IPS-18a (cell line): ENCODE measurements at regions not wholly inside any gene's neighbourhood (a gene's known extent, or its start where the extent isn't known, plus 50 kb on each side); places are given as distances from the start of the nearest gene placed in this dataset.

ENCODE experiments used
- H3K27ac ChIP-seq: one replicate; pipeline ENCODE4 v1.5.1; 2013; ENCODE audit warnings: low read length
- H3K27me3 ChIP-seq: one replicate; pipeline ENCODE4 v1.6.1; 2013; ENCODE audit warnings: mild to moderate bottlenecking, low read length; ENCODE audit not compliant: control insufficient read depth, insufficient read depth
- H3K36me3 ChIP-seq: one replicate; pipeline ENCODE4 v1.6.1; 2013; ENCODE audit warnings: low read depth, low read length; ENCODE audit not compliant: control insufficient read depth
- H3K4me1 ChIP-seq: one replicate; pipeline ENCODE4 v1.6.1; 2013; ENCODE audit warnings: low read depth, low read length; ENCODE audit not compliant: control insufficient read depth
- H3K4me3 ChIP-seq: one replicate; pipeline ENCODE4 v1.5.1; 2013; ENCODE audit warnings: low read length
- H3K9ac ChIP-seq: one replicate; pipeline ENCODE4 v1.6.1; 2013; ENCODE audit warnings: mild to moderate bottlenecking, low read length, moderate library complexity
- H3K9me3 ChIP-seq: one replicate; pipeline ENCODE4 v1.6.1; 2013; ENCODE audit warnings: low read depth, low read length; ENCODE audit not compliant: control insufficient read depth

DNA sequence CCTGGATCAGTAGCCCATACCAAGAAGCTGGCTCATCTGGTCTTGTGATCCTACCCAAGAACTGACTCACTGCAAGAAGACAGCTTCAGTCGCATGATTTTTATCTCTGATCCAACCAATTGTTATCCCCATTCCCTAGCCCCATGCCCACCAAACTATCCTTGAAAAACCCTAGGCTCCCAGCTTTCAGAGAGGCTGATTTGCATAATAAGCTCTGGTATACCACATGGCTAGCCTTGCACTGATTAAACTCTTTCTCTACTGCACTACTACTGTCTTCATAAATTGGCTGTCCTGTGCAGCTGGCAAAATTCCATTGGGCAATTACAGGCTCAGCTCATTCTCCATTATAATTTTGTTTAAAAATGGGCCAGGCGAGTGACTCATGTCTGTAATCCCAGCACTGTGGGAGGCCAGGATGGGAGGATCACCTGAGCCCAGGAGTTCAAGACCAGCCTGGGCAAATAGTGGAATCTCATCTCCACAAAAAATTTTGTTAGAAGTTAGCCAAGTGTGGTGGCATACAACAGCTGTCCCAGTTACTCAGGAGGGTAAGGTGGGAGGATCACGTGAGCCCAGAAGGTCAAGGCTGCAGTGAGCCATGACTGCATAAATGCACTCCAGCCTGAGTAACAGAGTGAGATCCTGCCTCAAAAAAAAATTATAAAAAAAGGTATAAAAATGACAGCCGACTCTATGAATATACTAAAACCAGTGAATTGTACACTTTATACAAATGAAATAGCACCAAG is 76.7 kb upstream of the EIF5 start:
- H3K27ac ChIP-seq: no peak overlapping the region
- H3K4me3 ChIP-seq: no peak overlapping the region
- peaks cover 10% of the 10 kb centered on the region for H3K4me1 ChIP-seq
- H3K9ac ChIP-seq: no peak overlapping the region
- H3K9me3 ChIP-seq: no peaks in the 10 kb centered on the region
- no peaks in the 10 kb centered on the region for H3K36me3 ChIP-seq
- no peaks in the 10 kb centered on the region for H3K27me3 ChIP-seq

DNA sequence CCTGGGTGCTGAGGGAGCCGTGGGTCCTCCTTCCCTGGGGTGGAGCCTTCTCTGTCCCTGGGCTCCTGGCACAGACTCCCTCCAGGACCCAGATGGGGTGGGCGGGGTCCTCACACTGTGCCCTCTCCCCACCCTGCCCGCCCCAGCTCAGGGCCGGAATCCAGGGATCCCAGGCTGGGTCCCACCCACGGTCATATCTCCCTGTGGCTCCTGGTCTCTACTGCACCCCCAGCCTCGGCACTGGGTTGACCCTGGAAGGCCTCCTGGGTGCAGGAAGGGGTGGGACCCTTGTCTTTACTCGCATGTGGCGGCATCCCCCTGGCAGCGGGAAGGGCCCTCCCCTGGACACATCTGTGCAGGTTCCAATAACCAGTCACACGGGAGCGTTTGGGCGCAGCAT is 75.8 kb upstream of the EIF5 start:
- Histone ChIP-seq H3K27ac (no peak overlapping the region), H3K27me3 (no peaks in the 10 kb centered on the region), H3K9ac (no peak overlapping the region), H3K4me1 (peaks cover 10% of the 10 kb centered on the region), H3K9me3 (no peaks in the 10 kb centered on the region), H3K4me3 (no peak overlapping the region), H3K36me3 (no peaks in the 10 kb centered on the region)

DNA sequence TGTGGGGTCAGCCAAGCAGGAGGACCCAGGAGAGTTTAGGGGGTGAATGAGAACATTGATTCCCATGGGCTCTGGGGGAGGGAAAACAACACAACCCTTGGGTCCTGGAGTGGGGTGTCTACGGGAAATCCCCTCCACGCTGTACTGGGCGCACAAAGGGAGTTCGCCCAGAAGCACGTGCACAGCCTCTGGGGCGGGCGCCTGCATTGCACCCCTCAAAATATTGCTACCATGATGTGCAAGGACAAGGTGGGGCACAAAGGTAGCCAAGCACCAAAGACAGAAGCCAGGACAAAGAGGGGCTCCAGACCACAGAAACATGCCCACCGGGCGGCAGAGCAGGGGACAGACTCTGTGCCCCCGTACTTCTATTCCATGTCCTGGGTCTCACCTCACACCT is 74.9 kb upstream of the EIF5 start:
- Histone ChIP-seq H3K4me1 (peaks cover 10% of the 10 kb centered on the region), H3K27ac (no peak overlapping the region), H3K9ac (no peak overlapping the region), H3K27me3 (no peaks in the 10 kb centered on the region), H3K36me3 (no peaks in the 10 kb centered on the region), H3K4me3 (no peak overlapping the region), H3K9me3 (no peaks in the 10 kb centered on the region)

GRCh38 chr14:103259801-103260628 is 74.0 kb upstream of the EIF5 start:
- Histone ChIP-seq H3K27ac (no peak overlapping the region), H3K4me3 (no peak overlapping the region)

GRCh38 chr14:103260629-103261124 is 73.4 kb upstream of the EIF5 start:
- Histone ChIP-seq H3K27me3 (no peaks in the 10 kb centered on the region), H3K27ac (no peak overlapping the region), H3K4me1 (peaks cover 10% of the 10 kb centered on the region), H3K9ac (no peak overlapping the region), H3K36me3 (no peaks in the 10 kb centered on the region), H3K9me3 (no peaks in the 10 kb centered on the region), H3K4me3 (no peak overlapping the region)

More at GRCh38 chr14:103259801-103260628, 74.0 kb upstream of the EIF5 start:
- H3K9ac ChIP-seq: no peak overlapping the region
- no peaks in the 10 kb centered on the region for H3K36me3 ChIP-seq
- H3K27me3 ChIP-seq: no peaks in the 10 kb centered on the region
- peaks cover 10% of the 10 kb centered on the region for H3K4me1 ChIP-seq
- H3K9me3 ChIP-seq: no peaks in the 10 kb centered on the region

DNA sequence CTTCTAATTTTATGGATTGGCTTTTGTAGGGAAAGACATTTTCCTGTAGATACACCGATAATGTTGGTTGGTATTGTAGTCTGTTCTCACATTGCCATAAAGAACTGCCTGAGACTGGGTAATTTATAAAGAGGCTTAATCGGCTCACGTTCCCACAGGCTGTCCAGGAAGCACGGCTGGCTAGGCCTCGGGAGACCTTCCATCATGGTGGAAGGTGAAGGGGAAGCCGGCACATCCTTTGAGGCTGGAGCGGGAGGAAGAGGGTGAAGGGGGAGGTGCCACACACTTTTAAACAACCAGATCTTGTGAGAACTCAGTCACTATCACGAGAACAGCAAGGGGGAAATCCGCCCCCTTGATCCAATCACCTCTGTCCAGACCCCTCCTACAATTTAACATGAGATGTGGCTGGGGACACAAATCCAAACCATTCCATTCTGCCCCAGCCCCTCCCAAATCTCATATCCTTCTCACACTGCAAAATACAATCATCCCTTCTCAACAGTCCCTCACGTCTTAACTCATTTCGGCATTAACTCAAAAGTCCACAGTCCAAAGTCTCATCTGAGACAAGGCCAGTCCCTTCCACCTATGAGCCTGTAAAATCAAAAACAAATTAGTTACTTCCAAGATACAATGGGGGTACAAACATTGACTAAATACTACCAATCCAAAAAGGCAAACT is 66.7 kb upstream of the EIF5 start:
- no peak overlapping the region for H3K9ac ChIP-seq
- no peaks in the 10 kb centered on the region for H3K4me1 ChIP-seq
- no peak overlapping the region for H3K4me3 ChIP-seq
- H3K27me3 ChIP-seq: no peaks in the 10 kb centered on the region
- H3K27ac ChIP-seq: no peak overlapping the region
- H3K9me3 ChIP-seq: no peaks in the 10 kb centered on the region
- no peaks in the 10 kb centered on the region for H3K36me3 ChIP-seq

GRCh38 chr14:103271189-103271588 is 62.8 kb upstream of the EIF5 start:
- H3K36me3 ChIP-seq: no peaks in the 10 kb centered on the region
- no peak overlapping the region for H3K9ac ChIP-seq
- no peaks in the 10 kb centered on the region for H3K27me3 ChIP-seq
- H3K27ac ChIP-seq: no peak overlapping the region
- no peaks in the 10 kb centered on the region for H3K4me1 ChIP-seq
- no peak overlapping the region for H3K4me3 ChIP-seq
- no peaks in the 10 kb centered on the region for H3K9me3 ChIP-seq

- no peaks in the 10 kb centered on the region for H3K27me3 ChIP-seq
- H3K4me3 ChIP-seq: no peak overlapping the region
Observed at GRCh38 chr14:103273145-103273744, 60.8 kb upstream of the EIF5 start.

GRCh38 chr14:103273745-103274615 is 60.1 kb upstream of the EIF5 start:
- Histone ChIP-seq H3K9ac (no peak overlapping the region), H3K9me3 (no peaks in the 10 kb centered on the region), H3K36me3 (no peaks in the 10 kb centered on the region), H3K4me1 (no peaks in the 10 kb centered on the region), H3K4me3 (no peak overlapping the region), H3K27me3 (no peaks in the 10 kb centered on the region), H3K27ac (no peak overlapping the region)

More at GRCh38 chr14:103273145-103273744, 60.8 kb upstream of the EIF5 start:
- no peak overlapping the region for H3K27ac ChIP-seq
- no peaks in the 10 kb centered on the region for H3K36me3 ChIP-seq
- H3K4me1 ChIP-seq: no peaks in the 10 kb centered on the region
- no peaks in the 10 kb centered on the region for H3K9me3 ChIP-seq
- no peak overlapping the region for H3K9ac ChIP-seq

- H3K9ac ChIP-seq: no peak overlapping the region
- H3K4me1 ChIP-seq: no peaks in the 10 kb centered on the region
- no peaks in the 10 kb centered on the region for H3K36me3 ChIP-seq
- H3K27ac ChIP-seq: no peak overlapping the region
- no peaks in the 10 kb centered on the region for H3K27me3 ChIP-seq
- no peaks in the 10 kb centered on the region for H3K9me3 ChIP-seq
- no peak overlapping the region for H3K4me3 ChIP-seq
Observed at GRCh38 chr14:103275000-103275399, 59.0 kb upstream of the EIF5 start.
